SK-N-SH treated with all-trans-retinoic acid at 6 μM for 48 hours (cell line): ENCODE measurements at regions not wholly inside any gene's neighbourhood (a gene's known extent, or its start where the extent isn't known, plus 50 kb on each side); places are given as distances from the start of the nearest gene placed in this dataset.

ENCODE experiments used
- ESRRG ChIP-seq: fragments of 250-450 bp; sonication (Bioruptor Pico); IDR thresholded peaks from 2 replicates; pipeline ENCODE4 v1.6.1; 2021; ENCODE audit warnings: mild to moderate bottlenecking
- TF ChIP-seq, protein P1 (sequence below): fragments of 250-450 bp; sonication (Bioruptor Pico); IDR thresholded peaks from 2 replicates; pipeline ENCODE4 v1.8.0; 2020; ENCODE audit warnings: mild to moderate bottlenecking, moderate library complexity, borderline replicate concordance

DNA sequence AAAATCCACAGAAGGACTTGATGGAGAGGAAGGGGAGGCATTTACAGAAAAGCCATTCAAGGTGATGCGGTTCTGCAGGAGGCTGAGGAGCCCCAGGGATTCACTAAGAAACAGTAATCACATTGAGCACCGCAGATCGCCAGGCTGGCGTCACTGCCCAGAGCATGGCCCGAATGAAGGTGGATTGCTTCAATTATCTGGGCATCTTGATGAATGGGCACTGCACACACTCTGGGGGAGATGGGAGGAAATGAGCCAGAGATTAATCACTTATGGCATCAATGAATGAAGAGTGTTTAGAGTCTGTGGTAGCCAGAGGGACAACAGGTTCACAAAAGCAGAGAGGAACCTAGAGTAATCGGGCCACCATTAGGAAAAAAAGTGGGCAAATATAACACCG lies 292.1 kb downstream of the ZEB1 start:
- no peak for TF ChIP-seq ESRRG (CRISPR knock-in tag)
- TF ChIP-seq, protein P1, sequence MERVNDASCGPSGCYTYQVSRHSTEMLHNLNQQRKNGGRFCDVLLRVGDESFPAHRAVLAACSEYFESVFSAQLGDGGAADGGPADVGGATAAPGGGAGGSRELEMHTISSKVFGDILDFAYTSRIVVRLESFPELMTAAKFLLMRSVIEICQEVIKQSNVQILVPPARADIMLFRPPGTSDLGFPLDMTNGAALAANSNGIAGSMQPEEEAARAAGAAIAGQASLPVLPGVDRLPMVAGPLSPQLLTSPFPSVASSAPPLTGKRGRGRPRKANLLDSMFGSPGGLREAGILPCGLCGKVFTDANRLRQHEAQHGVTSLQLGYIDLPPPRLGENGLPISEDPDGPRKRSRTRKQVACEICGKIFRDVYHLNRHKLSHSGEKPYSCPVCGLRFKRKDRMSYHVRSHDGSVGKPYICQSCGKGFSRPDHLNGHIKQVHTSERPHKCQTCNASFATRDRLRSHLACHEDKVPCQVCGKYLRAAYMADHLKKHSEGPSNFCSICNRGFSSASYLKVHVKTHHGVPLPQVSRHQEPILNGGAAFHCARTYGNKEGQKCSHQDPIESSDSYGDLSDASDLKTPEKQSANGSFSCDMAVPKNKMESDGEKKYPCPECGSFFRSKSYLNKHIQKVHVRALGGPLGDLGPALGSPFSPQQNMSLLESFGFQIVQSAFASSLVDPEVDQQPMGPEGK = no peak
